MM.1S (cell line): ENCODE measurements at regions not wholly inside any gene's neighbourhood (a gene's known extent, or its start where the extent isn't known, plus 50 kb on each side); places are given as distances from the start of the nearest gene placed in this dataset.

Experiments used
- CTCF ChIP-seq: fragments of 300-600 bp; sonication (generic); IDR thresholded peaks from 2 replicates; pipeline ENCODE4 v1.5.1; 2016; ENCODE audit warnings: antibody characterized with exemption, low read length, mixed read lengths
- EZH2 ChIP-seq: fragments of 300-600 bp; sonication (generic); optimal IDR thresholded peaks from 2 replicates; pipeline ENCODE3; 2017; ENCODE audit warnings: low read depth, mild to moderate bottlenecking, antibody characterized with exemption, low read length, mixed read lengths
- EZH2phosphoT487 ChIP-seq: fragments of 300-600 bp; sonication (generic); IDR thresholded peaks from 2 replicates; pipeline ENCODE4 v1.6.1; 2018; ENCODE audit warnings: antibody characterized with exemption, low read length

GRCh38 chr9:107620801-107621200 lies 131.2 kb upstream of the KLF4 start:
- no peak for TF ChIP-seq CTCF
- TF ChIP-seq EZH2, result no peak
- TF ChIP-seq EZH2phosphoT487, result no peak
